ENCODE measurements at regions not wholly inside any gene's neighbourhood (a gene's known extent, or its start where the extent isn't known, plus 50 kb on each side); places are given as distances from the start of the nearest gene placed in this dataset.

- ChIA-PET CTCF (no interaction called here), POLR2A (no interaction called here)
- H3K4me3 ChIP-seq (ENCODE audit: low read length): no peak overlapping the region
- H3K27me3 ChIP-seq (ENCODE audit: insufficient read depth, low read length, poor library complexity, severe bottlenecking): no peaks in the 10 kb centered on the region
- H3K27ac Mint-ChIP-seq: no peak overlapping the region
- no peak overlapping the region for H3K27ac ChIP-seq (ENCODE audit: low read depth, low read length)
- no peaks in the 10 kb centered on the region for H3K4me1 Mint-ChIP-seq
- H3K36me3 Mint-ChIP-seq: no peaks in the 10 kb centered on the region
- H3K36me3 ChIP-seq (ENCODE audit: insufficient read depth, low read length): no peaks in the 10 kb centered on the region
- peaks cover 0 to 3% of the 10 kb centered on the region in 2 donors for H3K27me3 Mint-ChIP-seq
- DNase-seq: no peak
- no peaks in the 10 kb centered on the region for H3K4me1 ChIP-seq (ENCODE audit: insufficient read depth, low read length)
- H3K9me3 Mint-ChIP-seq: peaks cover 0 to 13% (median 7%) of the 10 kb centered on the region in 5 donors
- H3K4me3 Mint-ChIP-seq: no peak overlapping the region
- H3K9me3 ChIP-seq (ENCODE audit: low read length): no peaks in the 10 kb centered on the region
Measured at GRCh38 chr4:181213551-181213950, 1029.7 kb upstream of the TENM3 start.

DNA sequence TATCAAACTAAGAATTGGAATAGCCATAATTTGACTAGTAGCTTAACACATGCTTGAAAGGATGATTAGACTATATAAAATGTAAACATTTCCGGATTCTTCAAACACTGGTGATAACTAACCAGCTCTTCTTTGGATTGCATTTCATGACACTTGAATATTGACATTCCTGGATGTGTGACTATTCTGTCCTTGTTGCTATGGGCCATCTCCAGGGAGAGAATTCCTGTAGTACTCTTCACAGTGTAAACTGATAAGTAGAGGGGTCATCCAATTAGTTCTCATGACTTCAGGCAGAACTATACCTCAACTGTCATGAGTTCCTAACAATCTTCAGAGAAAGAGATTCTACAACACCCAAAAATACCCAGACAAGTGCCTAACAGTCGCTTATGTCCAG lies 1026.7 kb upstream of the TENM3 start:
- no peak overlapping the region for H3K27ac Mint-ChIP-seq
- Histone ChIP-seq H3K27me3 (ENCODE audit: insufficient read depth, low read length, poor library complexity, severe bottlenecking) (no peaks in the 10 kb centered on the region), H3K36me3 (ENCODE audit: insufficient read depth, low read length) (no peaks in the 10 kb centered on the region), H3K4me1 (ENCODE audit: insufficient read depth, low read length) (no peaks in the 10 kb centered on the region), H3K9me3 (ENCODE audit: low read length) (no peaks in the 10 kb centered on the region), H3K4me3 (ENCODE audit: low read length) (no peak overlapping the region), H3K27ac (ENCODE audit: low read depth, low read length) (no peak overlapping the region)
- DNase-seq: no peak
- POLR2A ChIA-PET: no interaction called here
- CTCF ChIA-PET: no interaction called here
- H3K27me3 Mint-ChIP-seq: no peaks in the 10 kb centered on the region
- H3K36me3 Mint-ChIP-seq: no peaks in the 10 kb centered on the region
- peaks cover 0 to 9% (median 3%) of the 10 kb centered on the region in 5 donors for H3K9me3 Mint-ChIP-seq
- no peaks in the 10 kb centered on the region for H3K4me1 Mint-ChIP-seq
- no peak overlapping the region for H3K4me3 Mint-ChIP-seq

DNA sequence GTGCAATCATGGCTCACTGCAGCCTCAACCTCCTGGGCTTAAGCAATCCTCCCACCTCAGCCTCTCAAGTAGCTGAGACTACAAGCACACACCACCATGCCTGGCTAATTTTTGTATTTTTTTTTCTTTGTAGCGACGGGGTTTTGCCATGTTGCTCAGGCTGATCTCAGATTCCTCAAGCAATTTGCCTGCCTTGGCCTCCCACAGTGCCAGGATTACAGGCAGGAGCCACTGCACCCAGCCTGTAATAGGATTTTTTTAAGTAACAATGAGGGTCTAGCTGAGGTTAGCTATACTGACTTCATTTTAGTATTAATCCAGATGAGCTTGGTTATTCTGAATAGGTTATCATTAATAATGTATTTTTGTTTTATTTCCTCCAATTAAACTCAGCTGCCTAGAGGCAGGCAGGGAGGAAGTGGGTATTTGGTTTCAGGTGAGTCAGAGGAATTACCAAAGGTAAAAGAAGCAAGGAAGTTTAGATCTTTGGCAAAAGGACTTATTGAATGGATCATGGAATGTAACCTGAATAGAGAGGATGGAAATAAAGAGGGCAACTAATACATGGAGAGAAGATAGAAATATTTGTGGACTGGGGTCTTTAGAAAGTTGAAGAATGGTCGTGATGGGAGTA lies 1023.3 kb upstream of the TENM3 start:
- ChIA-PET POLR2A (no interaction called here), CTCF (no interaction called here)
- Mint-ChIP-seq H3K27me3 (no peaks in the 10 kb centered on the region), H3K36me3 (no peaks in the 10 kb centered on the region), H3K27ac (no peak overlapping the region), H3K4me3 (no peak overlapping the region), H3K9me3 (peaks cover 0 to 21% (median 3%) of the 10 kb centered on the region in 5 donors), H3K4me1 (no peaks in the 10 kb centered on the region)
- Histone ChIP-seq H3K4me3 (ENCODE audit: low read length) (no peak overlapping the region), H3K4me1 (ENCODE audit: insufficient read depth, low read length) (no peaks in the 10 kb centered on the region), H3K27ac (ENCODE audit: low read depth, low read length) (no peak overlapping the region), H3K27me3 (ENCODE audit: insufficient read depth, low read length, poor library complexity, severe bottlenecking) (no peaks in the 10 kb centered on the region), H3K36me3 (ENCODE audit: insufficient read depth, low read length) (no peaks in the 10 kb centered on the region), H3K9me3 (ENCODE audit: low read length) (no peaks in the 10 kb centered on the region)
- no peak for DNase-seq

DNA sequence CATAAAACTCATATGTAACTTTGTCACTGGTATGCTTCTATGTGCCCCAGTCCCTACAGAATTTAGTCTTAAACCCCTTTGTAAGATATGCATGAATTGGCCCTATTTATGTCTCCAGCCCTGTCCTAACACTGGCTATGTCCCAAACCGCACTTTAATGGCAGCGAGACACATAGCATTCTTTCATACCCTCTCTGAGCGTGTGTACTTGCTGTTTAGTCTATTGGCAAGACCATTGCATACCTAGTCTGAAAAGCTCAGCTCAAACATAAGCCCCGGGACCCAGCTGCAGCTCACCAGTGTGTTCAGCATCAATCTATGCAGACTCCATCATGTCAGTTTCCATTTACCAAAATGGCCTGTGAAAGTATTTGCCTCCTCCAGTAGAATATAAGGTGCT lies 1018.4 kb upstream of the TENM3 start:
- Mint-ChIP-seq H3K4me3 (no peak overlapping the region), H3K27ac (no peak overlapping the region), H3K4me1 (no peaks in the 10 kb centered on the region), H3K9me3 (peaks cover 0 to 11% (median 0%) of the 10 kb centered on the region in 5 donors), H3K36me3 (no peaks in the 10 kb centered on the region), H3K27me3 (no peaks in the 10 kb centered on the region)
- H3K4me1 ChIP-seq (ENCODE audit: insufficient read depth, low read length): no peaks in the 10 kb centered on the region
- DNase-seq: no peak
- CTCF ChIA-PET: no interaction called here
- no peaks in the 10 kb centered on the region for H3K27me3 ChIP-seq (ENCODE audit: insufficient read depth, low read length, poor library complexity, severe bottlenecking)
- no peaks in the 10 kb centered on the region for H3K9me3 ChIP-seq (ENCODE audit: low read length)
- H3K36me3 ChIP-seq (ENCODE audit: insufficient read depth, low read length): no peaks in the 10 kb centered on the region
- POLR2A ChIA-PET: no interaction called here
- no peak overlapping the region for H3K4me3 ChIP-seq (ENCODE audit: low read length)
- H3K27ac ChIP-seq (ENCODE audit: low read depth, low read length): no peak overlapping the region

DNA sequence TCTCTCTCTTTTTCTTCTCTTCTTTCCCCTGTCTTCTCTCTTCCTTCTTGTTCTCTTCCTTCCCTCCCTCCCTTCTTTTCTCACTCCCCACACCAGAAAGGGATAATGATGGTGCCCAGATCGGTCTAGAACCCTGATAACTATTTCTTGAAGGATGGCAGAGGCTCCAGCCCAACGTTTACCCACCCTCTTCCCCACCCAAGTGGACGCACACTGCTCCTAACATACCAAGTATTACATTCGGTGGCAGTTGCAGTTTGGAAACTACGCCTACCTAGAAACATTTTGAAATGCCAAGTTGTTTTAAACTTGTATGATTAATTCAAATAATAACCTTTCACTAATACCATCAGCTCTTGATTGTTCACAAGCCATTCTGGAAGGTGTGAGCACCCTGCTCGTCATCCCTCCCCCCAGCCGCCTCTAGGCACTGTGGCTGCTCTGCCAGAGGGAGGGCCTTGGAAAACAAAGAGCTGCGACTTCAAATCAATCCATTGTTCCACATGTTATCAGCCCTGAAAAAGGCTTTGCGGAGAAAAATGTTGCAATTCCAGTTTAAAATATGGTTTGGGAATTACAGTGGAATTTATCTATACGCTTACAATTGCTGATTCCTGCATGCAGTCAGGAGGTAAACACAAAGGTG lies 1017.5 kb upstream of the TENM3 start:
- H3K9me3 Mint-ChIP-seq: peaks cover 0 to 11% (median 0%) of the 10 kb centered on the region in 5 donors
- POLR2A ChIA-PET: no interaction called here

DNA sequence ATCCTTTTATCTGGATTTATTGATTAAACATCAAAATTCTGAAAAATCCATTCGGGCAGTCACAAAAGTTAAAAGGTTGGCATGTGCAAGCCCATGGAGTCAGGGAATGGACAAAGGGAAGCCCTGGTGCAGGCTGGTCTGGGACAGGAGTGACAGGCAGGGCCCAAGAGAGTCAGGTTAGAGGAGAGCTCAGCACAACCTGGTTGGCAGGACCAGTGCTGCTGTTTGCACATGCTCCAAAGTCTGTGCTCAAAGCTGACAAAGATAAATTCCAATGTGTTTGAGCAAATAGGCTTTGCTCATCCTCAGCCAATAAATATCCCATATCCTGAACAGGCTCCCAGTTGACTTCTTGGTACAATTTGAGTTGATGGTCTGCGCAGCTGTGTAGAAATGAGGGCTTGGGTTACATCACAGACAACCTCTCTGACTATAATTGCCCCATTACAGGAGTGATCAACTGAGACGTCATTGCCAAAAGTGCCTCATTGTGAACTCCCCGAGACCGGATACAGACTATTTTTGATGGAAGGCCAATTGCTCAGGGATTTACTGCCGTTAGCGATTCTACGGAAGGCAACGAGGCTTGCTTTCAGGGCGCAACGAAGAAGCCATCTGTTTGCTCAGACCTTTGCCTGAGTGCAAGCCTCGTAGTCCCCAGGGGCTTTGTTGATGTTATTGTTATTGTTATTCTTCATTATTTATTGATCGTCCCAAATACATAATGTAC lies 1008.1 kb upstream of the TENM3 start:
- CTCF ChIA-PET: no interaction called here
- Mint-ChIP-seq H3K9me3 (peaks cover 0 to 11% (median 0%) of the 10 kb centered on the region in 5 donors), H3K4me1 (no peaks in the 10 kb centered on the region), H3K27me3 (no peaks in the 10 kb centered on the region), H3K27ac (no peak overlapping the region), H3K36me3 (no peaks in the 10 kb centered on the region), H3K4me3 (no peak overlapping the region)
- H3K27ac ChIP-seq (ENCODE audit: low read depth, low read length): no peak overlapping the region
- no peaks in the 10 kb centered on the region for H3K27me3 ChIP-seq (ENCODE audit: insufficient read depth, low read length, poor library complexity, severe bottlenecking)
- H3K36me3 ChIP-seq (ENCODE audit: insufficient read depth, low read length): no peaks in the 10 kb centered on the region
- no peaks in the 10 kb centered on the region for H3K4me1 ChIP-seq (ENCODE audit: insufficient read depth, low read length)
- POLR2A ChIA-PET: no interaction called here
- H3K4me3 ChIP-seq (ENCODE audit: low read length): no peak overlapping the region
- no peaks in the 10 kb centered on the region for H3K9me3 ChIP-seq (ENCODE audit: low read length)
- DNase-seq: no peak

More for the DNA sequence above, 1017.5 kb upstream of the TENM3 start:
- Histone ChIP-seq H3K27ac (ENCODE audit: low read depth, low read length) (no peak overlapping the region), H3K4me3 (ENCODE audit: low read length) (no peak overlapping the region), H3K9me3 (ENCODE audit: low read length) (no peaks in the 10 kb centered on the region), H3K27me3 (ENCODE audit: insufficient read depth, low read length, poor library complexity, severe bottlenecking) (no peaks in the 10 kb centered on the region), H3K36me3 (ENCODE audit: insufficient read depth, low read length) (no peaks in the 10 kb centered on the region), H3K4me1 (ENCODE audit: insufficient read depth, low read length) (no peaks in the 10 kb centered on the region)
- H3K36me3 Mint-ChIP-seq: no peaks in the 10 kb centered on the region
- H3K4me1 Mint-ChIP-seq: no peaks in the 10 kb centered on the region
- H3K27me3 Mint-ChIP-seq: no peaks in the 10 kb centered on the region
- no peak overlapping the region for H3K4me3 Mint-ChIP-seq
- DNase-seq: no peak
- CTCF ChIA-PET: no interaction called here
- H3K27ac Mint-ChIP-seq: no peak overlapping the region

DNA sequence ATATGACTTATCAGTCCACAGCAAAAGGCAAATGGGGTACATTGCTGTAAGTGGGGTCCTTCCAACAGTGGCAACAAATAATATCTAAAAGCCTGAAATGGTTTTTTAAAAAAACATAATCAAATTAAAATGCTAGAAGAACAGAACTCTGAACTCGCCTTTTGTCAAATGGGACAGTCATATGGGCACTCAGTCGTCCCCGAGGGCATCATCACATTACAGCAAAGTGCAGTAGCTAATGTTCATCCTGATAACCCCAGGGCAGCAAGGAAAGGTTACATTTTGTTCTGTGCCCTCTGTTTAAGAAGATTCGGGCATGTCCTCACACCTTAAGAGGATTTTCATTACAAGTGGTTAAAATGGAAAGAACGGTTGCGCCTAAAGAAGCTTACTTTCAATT lies 997.9 kb upstream of the TENM3 start:
- Histone ChIP-seq H3K27ac (ENCODE audit: low read depth, low read length) (no peak overlapping the region), H3K4me1 (ENCODE audit: insufficient read depth, low read length) (no peaks in the 10 kb centered on the region), H3K9me3 (ENCODE audit: low read length) (no peaks in the 10 kb centered on the region), H3K4me3 (ENCODE audit: low read length) (no peak overlapping the region), H3K36me3 (ENCODE audit: insufficient read depth, low read length) (no peaks in the 10 kb centered on the region), H3K27me3 (ENCODE audit: insufficient read depth, low read length, poor library complexity, severe bottlenecking) (no peaks in the 10 kb centered on the region)
- peaks cover 0 to 6% (median 2%) of the 10 kb centered on the region in 5 donors for H3K9me3 Mint-ChIP-seq
- CTCF ChIA-PET: no interaction called here
- H3K27ac Mint-ChIP-seq: no peak overlapping the region
- H3K36me3 Mint-ChIP-seq: peaks cover 0 to 1% (median 0%) of the 10 kb centered on the region in 3 donors
- no peak for DNase-seq
- H3K27me3 Mint-ChIP-seq: no peaks in the 10 kb centered on the region
- H3K4me1 Mint-ChIP-seq: no peaks in the 10 kb centered on the region
- POLR2A ChIA-PET: no interaction called here
- H3K4me3 Mint-ChIP-seq: no peak overlapping the region

DNA sequence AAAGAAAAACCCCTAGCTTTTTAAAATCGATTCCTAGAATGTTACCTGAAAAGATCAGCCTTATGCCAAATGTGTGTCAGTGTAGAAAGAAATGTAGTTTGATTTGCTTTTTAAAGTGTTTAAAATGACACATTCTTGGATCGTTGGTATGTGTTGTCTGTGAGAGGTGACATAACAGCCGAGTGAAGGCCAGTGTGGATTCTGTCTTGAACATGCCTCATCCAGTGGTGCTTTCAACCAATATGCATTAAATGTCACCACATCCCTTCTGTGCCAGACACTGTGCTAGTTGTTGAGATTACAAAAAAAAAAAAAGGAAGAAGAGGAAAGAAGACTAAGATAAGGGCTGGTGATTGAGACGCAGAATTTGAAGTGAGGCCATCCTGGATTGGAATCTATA lies 994.2 kb upstream of the TENM3 start:
- H3K4me3 Mint-ChIP-seq: no peak overlapping the region
- Histone ChIP-seq H3K36me3 (ENCODE audit: insufficient read depth, low read length) (no peaks in the 10 kb centered on the region), H3K4me3 (ENCODE audit: low read length) (no peak overlapping the region), H3K27me3 (ENCODE audit: insufficient read depth, low read length, poor library complexity, severe bottlenecking) (no peaks in the 10 kb centered on the region), H3K9me3 (ENCODE audit: low read length) (no peaks in the 10 kb centered on the region), H3K27ac (ENCODE audit: low read depth, low read length) (no peak overlapping the region), H3K4me1 (ENCODE audit: insufficient read depth, low read length) (no peaks in the 10 kb centered on the region)
- no peak overlapping the region for H3K27ac Mint-ChIP-seq
- ChIA-PET CTCF (no interaction called here), POLR2A (no interaction called here)
- no peak for DNase-seq
- peaks cover 0 to 6% (median 3%) of the 10 kb centered on the region in 5 donors for H3K9me3 Mint-ChIP-seq
- no peaks in the 10 kb centered on the region for H3K4me1 Mint-ChIP-seq
- H3K36me3 Mint-ChIP-seq: peaks cover 0 to 3% (median 0%) of the 10 kb centered on the region in 3 donors
- H3K27me3 Mint-ChIP-seq: no peaks in the 10 kb centered on the region
